GM12865 (cell line): ENCODE measurements at regions not wholly inside any gene's neighbourhood (a gene's known extent, or its start where the extent isn't known, plus 50 kb on each side); places are given as distances from the start of the nearest gene placed in this dataset.

Experiments
- DNase-seq: peaks from one replicate; pipeline ENCODE4 v3.0.0; 2010; ENCODE audit warnings: low read depth
- H3K4me3 ChIP-seq: 2 replicates; pipeline ENCODE4 v1.5.1; 2011; ENCODE audit warnings: mild to moderate bottlenecking, low read depth, low read length, control low read depth
- TF ChIP-seq, protein P1 (sequence below): IDR thresholded peaks from 2 replicates; pipeline ENCODE4 v1.5.1; 2011; ENCODE audit warnings: low read length, control low read depth, low read depth, inconsistent platforms; ENCODE audit not compliant: insufficient read depth; ENCODE audit errors: missing control alignments

DNA sequence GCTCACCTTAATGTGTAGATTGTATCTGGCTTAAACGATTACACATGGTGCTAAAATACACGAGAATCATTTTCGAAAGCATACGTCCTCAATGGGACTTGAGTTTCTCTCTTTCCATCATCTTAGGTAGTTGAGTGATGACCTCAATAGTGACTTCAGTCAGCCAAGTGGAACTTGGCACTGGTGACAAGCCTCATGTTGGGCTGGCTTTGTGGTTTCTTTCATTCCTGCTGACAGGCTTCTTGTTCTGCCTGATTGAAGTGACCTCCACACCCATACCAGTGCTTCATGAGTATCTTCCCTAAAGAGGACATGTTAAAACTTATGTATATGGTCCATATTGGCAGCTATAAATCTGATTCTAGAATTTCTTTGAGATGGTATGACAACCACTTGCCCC, 159.1 kb upstream of the WDR1 start:
- no peak for DNase-seq
- TF ChIP-seq, protein P1, sequence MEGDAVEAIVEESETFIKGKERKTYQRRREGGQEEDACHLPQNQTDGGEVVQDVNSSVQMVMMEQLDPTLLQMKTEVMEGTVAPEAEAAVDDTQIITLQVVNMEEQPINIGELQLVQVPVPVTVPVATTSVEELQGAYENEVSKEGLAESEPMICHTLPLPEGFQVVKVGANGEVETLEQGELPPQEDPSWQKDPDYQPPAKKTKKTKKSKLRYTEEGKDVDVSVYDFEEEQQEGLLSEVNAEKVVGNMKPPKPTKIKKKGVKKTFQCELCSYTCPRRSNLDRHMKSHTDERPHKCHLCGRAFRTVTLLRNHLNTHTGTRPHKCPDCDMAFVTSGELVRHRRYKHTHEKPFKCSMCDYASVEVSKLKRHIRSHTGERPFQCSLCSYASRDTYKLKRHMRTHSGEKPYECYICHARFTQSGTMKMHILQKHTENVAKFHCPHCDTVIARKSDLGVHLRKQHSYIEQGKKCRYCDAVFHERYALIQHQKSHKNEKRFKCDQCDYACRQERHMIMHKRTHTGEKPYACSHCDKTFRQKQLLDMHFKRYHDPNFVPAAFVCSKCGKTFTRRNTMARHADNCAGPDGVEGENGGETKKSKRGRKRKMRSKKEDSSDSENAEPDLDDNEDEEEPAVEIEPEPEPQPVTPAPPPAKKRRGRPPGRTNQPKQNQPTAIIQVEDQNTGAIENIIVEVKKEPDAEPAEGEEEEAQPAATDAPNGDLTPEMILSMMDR = no peak

DNA sequence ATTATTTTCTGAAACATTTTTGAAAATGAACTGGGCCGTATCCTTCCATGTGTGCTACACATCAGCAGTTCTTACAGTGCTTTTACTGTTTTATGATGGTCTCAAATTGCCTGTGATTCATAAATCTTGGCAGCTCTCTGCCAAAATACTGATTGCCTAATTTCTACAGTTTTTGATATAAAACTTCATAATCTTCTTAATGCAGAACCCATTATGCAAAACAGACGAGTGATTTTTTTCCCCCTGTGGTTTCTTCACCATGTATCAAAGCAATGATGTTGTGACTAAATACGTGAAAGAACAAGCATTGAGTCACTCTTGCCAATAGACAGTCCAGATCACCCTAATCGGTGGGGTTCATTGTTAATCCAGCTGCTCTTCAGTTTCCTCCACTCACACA, 156.4 kb upstream of the WDR1 start:
- TF ChIP-seq, protein P1 = no peak
- H3K4me3 ChIP-seq = no peak overlapping the region
- DNase-seq = no peak

More for the DNA sequence above, 159.1 kb upstream of the WDR1 start:
- no peak overlapping the region for H3K4me3 ChIP-seq

DNA sequence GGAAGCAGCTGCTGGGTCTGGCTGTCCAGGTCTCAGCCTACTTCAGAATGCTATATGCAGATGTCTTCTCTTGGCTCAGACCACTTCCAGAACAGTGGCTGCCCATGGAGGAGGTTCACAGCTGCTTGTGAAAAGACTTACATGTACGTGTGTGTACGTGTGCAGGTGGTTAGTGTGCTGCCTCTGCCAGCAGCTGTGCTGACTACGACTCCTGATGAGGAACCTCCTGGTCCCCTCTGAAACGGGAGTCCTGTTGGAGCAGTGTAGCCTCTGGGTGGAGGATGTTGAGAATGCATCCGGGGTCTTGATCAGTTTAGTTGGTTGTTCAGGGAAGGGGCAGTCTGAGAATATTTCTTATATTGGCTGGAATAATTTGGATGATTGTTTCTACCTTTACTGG, 155.9 kb upstream of the WDR1 start:
- H3K4me3 ChIP-seq = no peak overlapping the region
- TF ChIP-seq, protein P1 = no peak
- DNase-seq = no peak

DNA sequence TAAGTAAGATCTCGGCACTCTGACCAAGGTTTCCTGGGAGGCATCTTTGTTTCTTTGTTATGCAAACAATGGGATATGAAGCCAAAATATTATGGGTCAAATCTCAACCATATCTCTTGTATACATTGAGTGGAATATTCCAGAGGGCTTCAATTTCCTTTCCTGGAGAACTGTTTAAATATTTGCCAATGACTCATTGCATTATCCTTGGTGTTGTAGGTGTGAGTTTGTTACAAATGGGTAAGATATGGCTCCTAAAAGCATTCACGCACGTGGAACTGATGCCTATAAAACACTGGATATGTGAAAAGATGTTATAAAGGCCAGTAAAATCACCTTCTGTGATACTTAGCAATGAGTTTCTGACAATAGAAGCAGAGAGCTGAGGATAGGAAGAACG, 150.5 kb upstream of the WDR1 start:
- no peak overlapping the region for H3K4me3 ChIP-seq
- no peak for DNase-seq
- TF ChIP-seq, protein P1 = no peak

DNA sequence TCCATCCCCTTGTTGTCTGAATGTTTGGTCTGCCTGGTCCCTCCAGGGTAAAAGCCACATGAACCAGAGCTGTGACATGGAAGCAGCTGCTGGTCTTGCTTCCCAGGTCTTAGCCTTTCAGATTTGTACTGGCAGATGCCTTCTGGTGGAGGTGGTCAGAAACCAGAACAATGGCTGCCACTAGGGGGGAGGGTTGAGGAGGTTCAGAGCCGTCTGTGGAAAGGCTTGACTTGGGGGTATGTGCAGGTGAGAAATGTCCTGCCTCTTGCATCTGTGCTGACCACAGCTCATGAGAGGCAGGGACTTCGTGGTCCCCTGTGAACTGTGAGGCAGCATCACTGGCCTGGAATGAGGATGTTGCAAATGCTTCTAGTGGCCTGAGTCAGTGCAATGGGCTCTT, 144.2 kb upstream of the WDR1 start:
- H3K4me3 ChIP-seq = no peak overlapping the region
- TF ChIP-seq, protein P1 = no peak
- no peak for DNase-seq

DNA sequence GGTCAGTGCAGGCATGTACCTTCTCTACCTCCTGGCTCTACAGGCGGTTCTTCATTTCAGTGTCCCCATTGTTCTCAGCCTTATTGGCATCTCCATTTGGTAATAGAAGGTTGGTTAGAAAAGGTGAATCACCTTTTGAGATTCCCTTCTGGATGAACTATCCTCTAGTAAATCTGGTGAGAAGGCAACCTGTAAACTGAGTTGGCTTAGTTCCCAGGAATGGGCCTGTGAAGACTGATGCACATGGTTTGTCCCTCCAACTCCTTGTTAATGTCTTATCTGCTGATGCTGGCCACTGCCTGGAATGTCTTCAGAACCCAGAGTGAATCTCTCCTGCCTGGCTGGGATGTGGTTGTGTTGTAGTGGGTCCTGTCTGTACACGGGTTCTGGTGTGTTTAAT, 143.4 kb upstream of the WDR1 start:
- no peak for DNase-seq
- H3K4me3 ChIP-seq = no peak overlapping the region
- TF ChIP-seq, protein P1 = no peak

DNA sequence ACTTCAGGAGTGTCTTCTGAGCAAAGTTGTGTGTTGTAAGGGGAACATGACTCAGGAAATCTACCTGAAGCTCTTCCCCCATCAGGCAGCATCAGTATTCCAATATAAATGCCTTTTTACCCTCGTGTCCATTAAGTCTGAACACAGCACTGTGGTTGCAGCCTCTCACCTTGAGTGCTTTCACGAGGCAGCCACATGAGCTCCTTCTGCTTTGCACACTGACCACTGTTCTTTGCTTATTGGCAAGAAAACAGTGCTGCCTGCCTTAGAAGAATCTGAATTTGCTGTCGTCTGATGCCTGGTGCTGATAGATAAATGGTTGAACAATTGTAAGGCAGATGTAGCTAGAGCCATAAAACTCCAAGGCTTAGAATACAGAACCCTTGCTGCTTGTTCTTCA, 139.6 kb upstream of the WDR1 start:
- TF ChIP-seq, protein P1 = no peak
- no peak for DNase-seq
- no peak overlapping the region for H3K4me3 ChIP-seq
